Stimulated activated naive CD8-positive, alpha-beta T cell treated with anti-CD3 and anti-CD28 coated beads, Interleukin-15, Interleukin-2, amounts not matched to agents 100 ng/mL and 50 ng/mL, for 24 hours (primary cell): ENCODE measurements at regions not wholly inside any gene's neighbourhood (a gene's known extent, or its start where the extent isn't known, plus 50 kb on each side); places are given as distances from the start of the nearest gene placed in this dataset.

ENCODE experiments used
- H3K27ac Mint-ChIP-seq: one replicate; pipeline ENCODE4 v1.8.0; 2021; ENCODE audit warnings: mild to moderate bottlenecking, mixed read lengths
- H3K27me3 Mint-ChIP-seq: one replicate; pipeline ENCODE4 v1.8.0; 2021; ENCODE audit warnings: mixed read lengths
- H3K36me3 Mint-ChIP-seq: one replicate; pipeline ENCODE4 v1.8.0; 2021; ENCODE audit warnings: low read depth, mixed read lengths
- H3K4me1 Mint-ChIP-seq: one replicate; pipeline ENCODE4 v1.8.0; 2021; ENCODE audit warnings: low read depth, mixed read lengths
- H3K4me3 Mint-ChIP-seq: one replicate; pipeline ENCODE4 v1.8.0; 2021; ENCODE audit warnings: mild to moderate bottlenecking, mixed read lengths
- H3K9me3 Mint-ChIP-seq: one replicate; pipeline ENCODE4 v1.8.0; 2021; ENCODE audit warnings: mixed read lengths

DNA sequence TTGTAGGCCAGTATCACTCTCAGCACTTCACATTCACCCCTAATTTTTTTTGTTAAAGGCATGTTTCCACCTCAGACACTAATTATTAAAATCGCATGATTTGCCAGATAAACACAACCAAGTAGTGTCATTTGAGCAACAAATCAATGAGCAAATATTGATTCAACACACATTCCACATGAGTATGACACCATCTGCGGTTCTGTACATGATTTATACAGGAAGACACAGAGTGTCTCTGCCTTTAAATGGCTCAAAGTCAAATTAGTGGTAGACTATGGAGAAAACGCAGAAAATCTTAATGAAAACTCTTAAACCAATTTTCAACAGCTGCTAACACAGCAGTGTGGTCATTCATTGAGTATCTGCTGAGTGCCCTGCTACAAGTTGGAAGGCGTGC lies 300.2 kb downstream of the SOX4 start:
- Mint-ChIP-seq H3K4me1 (no peaks in the 10 kb centered on the region), H3K27ac (no peak overlapping the region), H3K27me3 (no peaks in the 10 kb centered on the region), H3K9me3 (peaks cover 3% of the 10 kb centered on the region), H3K4me3 (no peak overlapping the region), H3K36me3 (no peaks in the 10 kb centered on the region)

DNA sequence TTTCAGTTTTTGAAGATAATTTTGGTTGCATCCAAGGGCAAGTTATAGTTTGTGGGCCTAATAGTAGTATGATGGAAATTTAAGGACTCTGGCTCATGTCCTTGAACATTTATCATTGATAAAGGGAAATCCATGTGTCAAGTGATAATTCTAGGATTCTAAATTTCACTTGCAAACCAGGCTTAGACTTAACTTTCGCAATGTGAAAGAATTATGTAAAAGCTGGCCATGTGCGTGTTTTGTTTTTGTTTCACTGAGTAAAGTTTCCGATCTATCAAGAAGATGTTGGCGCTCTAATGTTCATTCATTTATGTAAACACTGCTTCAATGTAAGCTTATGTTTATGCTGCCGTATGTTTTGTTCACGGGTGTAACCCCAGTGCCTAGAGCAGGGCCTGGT lies 302.0 kb downstream of the SOX4 start:
- Mint-ChIP-seq H3K4me1 (no peaks in the 10 kb centered on the region), H3K9me3 (peaks cover 5% of the 10 kb centered on the region), H3K36me3 (no peaks in the 10 kb centered on the region), H3K27me3 (no peaks in the 10 kb centered on the region), H3K27ac (no peak overlapping the region), H3K4me3 (no peak overlapping the region)

DNA sequence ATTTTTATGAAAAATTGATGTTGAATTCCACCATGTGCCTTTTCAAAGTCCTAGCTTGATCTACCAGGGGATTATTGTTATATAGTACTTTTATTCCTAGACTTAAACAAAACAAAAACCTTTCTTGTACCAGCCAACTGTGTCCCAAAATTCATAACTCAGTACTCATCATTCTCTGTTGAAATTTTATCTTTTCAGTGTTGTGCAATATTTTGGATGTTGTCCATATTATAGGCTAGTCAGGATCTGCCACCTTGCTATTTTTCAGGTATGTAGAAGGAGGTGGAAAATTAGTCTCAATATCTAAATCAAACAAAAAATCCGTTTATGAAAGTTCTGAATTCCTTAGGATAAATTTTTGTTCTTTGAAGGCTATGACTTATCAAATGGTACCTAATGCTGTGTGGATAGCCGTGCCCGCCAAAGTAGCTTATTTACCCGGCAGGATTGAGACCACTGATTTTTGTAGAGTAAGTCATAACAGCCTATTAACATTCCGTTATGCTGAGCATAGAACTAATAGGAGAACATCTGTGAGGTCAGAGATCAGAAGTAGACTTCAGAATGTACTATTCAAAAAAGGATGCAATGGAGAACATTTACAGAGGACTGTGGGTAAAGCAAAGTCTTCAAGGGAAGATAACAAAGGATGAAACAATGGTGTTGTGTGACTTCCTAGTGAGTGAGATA lies 304.7 kb downstream of the SOX4 start:
- H3K4me3 Mint-ChIP-seq = no peak overlapping the region
- H3K36me3 Mint-ChIP-seq = no peaks in the 10 kb centered on the region
- H3K4me1 Mint-ChIP-seq = no peaks in the 10 kb centered on the region
- H3K27ac Mint-ChIP-seq = no peak overlapping the region
- H3K9me3 Mint-ChIP-seq = peaks cover 7% of the 10 kb centered on the region
- H3K27me3 Mint-ChIP-seq = no peaks in the 10 kb centered on the region

DNA sequence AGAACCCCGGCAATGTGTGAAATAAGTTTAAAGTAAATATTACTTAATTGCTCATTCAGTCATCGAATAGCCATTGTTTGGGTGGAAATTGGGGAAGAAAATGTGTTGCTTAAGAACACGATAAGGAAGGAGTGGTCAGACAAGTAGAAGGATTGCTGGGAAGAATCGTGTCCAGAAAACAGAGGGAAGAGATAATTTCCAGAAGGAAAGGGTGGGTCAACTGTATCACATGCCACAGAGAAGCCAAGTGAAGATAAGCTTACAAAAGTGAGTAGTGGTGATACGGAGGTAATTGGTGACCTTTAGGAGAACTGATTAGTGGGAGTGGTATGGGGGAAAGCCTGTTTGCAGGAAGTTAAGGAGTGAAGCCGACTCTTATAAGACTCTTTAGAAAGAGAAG lies 306.2 kb downstream of the SOX4 start:
- Mint-ChIP-seq H3K9me3 (peaks cover 7% of the 10 kb centered on the region), H3K4me1 (no peaks in the 10 kb centered on the region), H3K27me3 (no peaks in the 10 kb centered on the region)

DNA sequence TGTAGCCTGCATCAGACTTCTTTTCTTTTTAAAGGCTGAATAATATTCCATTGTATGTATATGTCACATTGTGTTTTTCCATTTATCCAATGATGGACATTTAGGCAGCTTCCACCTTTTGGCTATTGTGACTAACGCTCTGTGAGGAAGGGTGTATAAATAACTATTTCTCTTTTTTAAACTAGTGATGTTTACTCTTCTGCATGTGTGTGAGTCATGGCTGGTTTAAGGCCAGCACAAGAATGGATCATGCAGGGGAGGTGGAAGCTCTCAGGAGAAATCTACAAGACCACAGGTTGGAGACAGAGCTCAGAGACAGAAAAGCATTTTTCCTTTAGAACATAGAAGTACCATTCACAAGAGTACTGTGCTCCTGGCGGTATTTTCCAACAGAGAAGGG lies 307.2 kb downstream of the SOX4 start:
- H3K4me3 Mint-ChIP-seq = no peak overlapping the region
- no peaks in the 10 kb centered on the region for H3K27me3 Mint-ChIP-seq

More for the DNA sequence above, 306.2 kb downstream of the SOX4 start:
- no peak overlapping the region for H3K27ac Mint-ChIP-seq
- no peaks in the 10 kb centered on the region for H3K36me3 Mint-ChIP-seq
- H3K4me3 Mint-ChIP-seq = no peak overlapping the region

DNA sequence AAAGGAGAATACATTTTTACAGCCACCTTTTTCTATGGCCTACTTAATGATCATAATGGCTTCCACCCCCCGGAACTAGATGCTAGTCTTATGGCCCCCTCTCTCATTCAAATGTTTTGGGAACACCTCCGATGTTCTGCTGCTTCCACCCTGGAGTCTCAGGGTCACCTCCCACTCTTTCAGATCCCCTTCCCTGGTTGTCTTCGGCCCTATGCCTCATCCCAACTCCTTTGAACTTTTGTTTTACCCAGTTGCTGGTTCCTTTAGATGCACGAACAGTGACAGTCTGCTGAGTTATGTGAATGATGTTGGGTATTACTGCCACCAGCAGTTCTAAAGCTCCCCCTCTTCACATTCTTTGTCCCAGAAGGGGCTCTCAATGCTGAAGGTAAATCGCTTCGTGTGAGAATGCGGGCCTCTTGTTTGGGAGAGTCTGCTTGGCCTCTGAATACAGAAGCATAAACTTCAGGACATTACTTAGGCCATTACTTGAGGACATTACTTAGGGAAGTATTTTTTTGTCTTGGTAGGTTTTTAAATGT lies 309.1 kb downstream of the SOX4 start:
- H3K4me3 Mint-ChIP-seq = no peak overlapping the region
- H3K27me3 Mint-ChIP-seq = no peaks in the 10 kb centered on the region
- H3K4me1 Mint-ChIP-seq = no peaks in the 10 kb centered on the region
- no peaks in the 10 kb centered on the region for H3K36me3 Mint-ChIP-seq
- H3K27ac Mint-ChIP-seq = no peak overlapping the region
- H3K9me3 Mint-ChIP-seq = peaks cover 4% of the 10 kb centered on the region

More for the DNA sequence above, 307.2 kb downstream of the SOX4 start:
- Mint-ChIP-seq H3K36me3 (no peaks in the 10 kb centered on the region), H3K9me3 (peaks cover 6% of the 10 kb centered on the region), H3K4me1 (no peaks in the 10 kb centered on the region), H3K27ac (no peak overlapping the region)

DNA sequence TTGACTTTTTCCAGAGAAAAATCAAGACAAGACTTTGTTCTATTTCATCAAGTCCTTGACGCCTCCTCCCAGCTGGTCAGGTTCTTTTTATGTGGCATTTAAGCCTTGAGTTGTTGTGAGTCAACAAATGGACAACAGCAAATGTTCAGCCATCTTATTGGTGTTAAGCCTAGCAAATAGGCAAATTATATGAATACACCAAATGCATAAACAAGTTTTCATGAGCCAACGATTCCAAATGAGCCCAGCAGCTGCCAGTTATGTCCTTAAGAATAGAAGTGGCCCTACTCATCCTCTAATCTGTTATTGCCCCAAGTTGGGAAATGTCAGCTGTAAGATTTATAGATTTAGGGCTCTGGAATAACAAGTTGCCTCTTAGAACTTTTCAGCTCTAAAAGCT lies 312.0 kb downstream of the SOX4 start:
- no peak overlapping the region for H3K4me3 Mint-ChIP-seq
- H3K4me1 Mint-ChIP-seq = no peaks in the 10 kb centered on the region
- no peaks in the 10 kb centered on the region for H3K27me3 Mint-ChIP-seq
- H3K36me3 Mint-ChIP-seq = no peaks in the 10 kb centered on the region
- no peak overlapping the region for H3K27ac Mint-ChIP-seq
- H3K9me3 Mint-ChIP-seq = peaks cover 2% of the 10 kb centered on the region

DNA sequence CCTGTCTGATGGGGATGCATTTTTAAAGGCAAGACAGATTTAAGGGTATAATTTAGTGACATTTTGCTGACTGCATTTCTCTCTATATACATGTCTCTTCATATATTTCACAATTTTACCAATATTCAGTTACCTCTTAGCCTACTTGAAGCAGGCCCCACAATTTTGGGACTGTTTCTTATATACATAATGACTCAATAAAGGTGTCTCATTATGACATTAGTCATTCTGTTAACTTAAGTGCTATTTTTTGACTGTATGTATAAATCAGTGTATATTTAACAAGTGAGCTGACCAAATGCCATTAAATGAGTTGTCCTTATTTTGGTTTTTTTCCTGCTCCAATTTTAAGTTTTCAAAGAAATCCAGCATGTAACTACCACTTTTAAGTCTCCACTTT lies 313.3 kb downstream of the SOX4 start:
- Mint-ChIP-seq H3K27ac (no peak overlapping the region), H3K9me3 (no peaks in the 10 kb centered on the region), H3K4me1 (no peaks in the 10 kb centered on the region), H3K4me3 (no peak overlapping the region), H3K27me3 (no peaks in the 10 kb centered on the region), H3K36me3 (no peaks in the 10 kb centered on the region)

DNA sequence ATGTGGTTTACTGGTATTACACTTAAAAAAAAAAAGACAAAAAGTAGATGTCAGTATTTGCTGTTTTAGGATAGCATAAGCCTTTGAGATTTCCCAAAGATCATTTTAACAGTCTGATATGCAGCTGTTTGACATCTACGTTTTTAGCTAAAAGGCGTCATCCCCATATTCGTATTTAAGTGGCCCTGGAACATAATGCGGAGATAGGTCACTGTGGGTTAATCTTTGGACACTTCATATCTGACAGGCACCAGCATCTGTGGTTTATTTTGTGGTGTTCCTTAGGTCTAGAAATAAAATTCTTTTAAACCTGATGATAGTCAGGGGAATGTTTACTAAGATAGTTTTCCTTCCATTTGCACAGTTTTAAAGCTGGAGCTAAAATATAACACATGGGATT lies 313.7 kb downstream of the SOX4 start:
- Mint-ChIP-seq H3K9me3 (no peaks in the 10 kb centered on the region), H3K27ac (no peak overlapping the region), H3K27me3 (no peaks in the 10 kb centered on the region), H3K4me3 (no peak overlapping the region), H3K36me3 (no peaks in the 10 kb centered on the region), H3K4me1 (no peaks in the 10 kb centered on the region)

DNA sequence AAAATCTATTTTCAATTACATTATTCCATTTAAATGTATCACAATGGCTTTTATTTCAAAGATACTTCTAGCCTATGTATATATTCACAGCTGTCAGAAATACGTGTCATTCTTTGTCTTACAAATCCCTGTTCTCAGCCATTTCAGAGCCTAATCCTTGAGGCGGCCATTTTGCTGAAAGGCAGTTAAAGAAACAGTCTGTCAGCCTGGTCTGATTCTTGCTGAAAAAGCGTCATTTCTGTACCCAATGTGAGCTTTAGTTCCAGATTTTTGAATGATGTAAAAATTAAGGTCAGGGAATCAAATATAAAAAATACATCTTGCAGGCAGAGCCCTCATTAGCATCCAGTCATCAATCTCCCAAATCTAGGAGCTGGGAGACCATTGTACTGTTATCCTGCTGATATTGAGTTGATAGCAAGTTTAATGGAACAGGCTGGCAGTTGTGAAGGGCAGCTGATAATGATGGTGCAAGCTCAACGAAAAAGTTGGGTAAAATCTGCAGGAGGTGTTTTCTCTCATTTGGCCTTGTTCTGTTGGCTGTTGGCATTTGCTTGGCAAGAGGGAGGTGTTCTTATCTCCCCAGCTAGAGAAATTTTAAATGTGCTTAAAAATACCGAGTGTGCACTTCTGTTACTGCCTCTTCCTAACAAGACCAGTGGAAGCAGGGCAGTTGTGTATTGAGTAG lies 314.8 kb downstream of the SOX4 start:
- H3K4me1 Mint-ChIP-seq = no peaks in the 10 kb centered on the region
- no peaks in the 10 kb centered on the region for H3K27me3 Mint-ChIP-seq
- no peaks in the 10 kb centered on the region for H3K9me3 Mint-ChIP-seq
- H3K27ac Mint-ChIP-seq = no peak overlapping the region
- H3K36me3 Mint-ChIP-seq = no peaks in the 10 kb centered on the region
- H3K4me3 Mint-ChIP-seq = no peak overlapping the region

DNA sequence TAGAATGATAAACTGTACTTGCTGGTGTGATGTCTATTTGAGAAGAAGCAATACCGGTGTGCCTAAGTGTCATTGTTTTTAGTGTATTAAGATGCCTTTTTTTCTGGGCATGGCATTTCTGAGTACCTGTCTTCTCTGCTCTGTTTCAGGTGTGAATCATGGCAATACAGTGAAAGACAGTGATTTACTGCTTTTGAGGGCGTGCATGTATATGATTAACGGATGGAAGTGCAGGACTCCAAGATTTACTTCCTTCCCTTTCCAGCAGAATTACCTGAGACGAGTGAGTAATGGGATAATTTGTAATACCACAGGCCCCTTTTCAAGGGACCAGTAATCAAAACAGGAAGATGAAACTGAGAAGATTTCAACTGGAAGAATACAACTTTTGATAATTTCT lies 315.8 kb downstream of the SOX4 start:
- H3K27me3 Mint-ChIP-seq = no peaks in the 10 kb centered on the region
- no peak overlapping the region for H3K27ac Mint-ChIP-seq
- H3K4me3 Mint-ChIP-seq = no peak overlapping the region
- no peaks in the 10 kb centered on the region for H3K4me1 Mint-ChIP-seq
- H3K9me3 Mint-ChIP-seq = no peaks in the 10 kb centered on the region
- H3K36me3 Mint-ChIP-seq = no peaks in the 10 kb centered on the region

DNA sequence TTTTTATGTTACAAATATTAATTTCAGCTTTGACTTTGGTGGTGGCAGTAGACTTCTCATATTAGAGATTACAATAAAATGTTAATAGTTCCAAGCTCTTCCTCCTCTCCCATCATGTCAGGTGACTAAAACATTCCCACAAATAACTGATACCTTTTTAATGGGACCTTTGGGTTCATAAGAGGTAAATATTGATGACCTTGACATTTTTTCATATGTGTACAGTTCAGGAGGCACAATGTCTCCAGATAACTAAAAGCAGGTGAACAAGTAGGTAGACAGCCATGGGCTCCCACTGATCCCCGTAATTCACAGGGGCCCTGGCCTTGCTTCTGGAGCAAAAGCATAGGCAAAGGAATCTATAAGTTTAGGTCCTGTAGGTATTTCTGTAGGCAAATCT lies 317.7 kb downstream of the SOX4 start:
- Mint-ChIP-seq H3K27ac (no peak overlapping the region), H3K9me3 (no peaks in the 10 kb centered on the region), H3K4me3 (no peak overlapping the region), H3K36me3 (no peaks in the 10 kb centered on the region), H3K27me3 (no peaks in the 10 kb centered on the region), H3K4me1 (peaks cover 6% of the 10 kb centered on the region)

DNA sequence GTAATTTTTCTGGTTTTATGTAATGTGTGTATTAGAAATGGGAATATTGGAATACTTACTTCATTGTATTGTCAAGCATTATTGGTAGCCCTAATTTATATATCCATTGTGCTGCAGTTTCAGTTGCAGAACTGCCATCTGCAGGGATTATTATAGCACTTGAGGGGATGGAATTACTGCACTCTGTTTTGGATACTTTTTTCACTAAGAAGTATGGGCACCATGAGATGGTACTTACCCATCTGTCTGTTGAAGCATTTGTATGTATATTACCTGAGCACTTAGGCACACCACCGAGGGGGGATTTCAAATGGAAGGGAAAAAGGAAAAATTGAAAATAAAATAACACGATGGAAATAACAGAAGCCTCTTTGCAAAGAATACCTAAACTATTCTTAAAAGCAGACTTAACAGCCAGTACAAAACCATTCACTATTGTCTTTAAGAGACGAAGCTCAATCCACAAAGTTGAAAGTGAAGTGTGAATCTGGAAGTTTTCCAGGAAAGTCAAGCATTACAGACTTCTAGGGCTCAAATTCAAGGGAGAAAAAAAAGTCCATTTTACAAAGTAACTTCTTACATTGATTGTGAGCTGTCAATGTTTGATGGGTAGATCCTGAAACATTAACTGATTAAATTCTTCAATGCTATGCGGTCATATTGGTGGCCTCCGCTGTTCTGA lies 318.7 kb downstream of the SOX4 start:
- Mint-ChIP-seq H3K36me3 (no peaks in the 10 kb centered on the region), H3K27ac (no peak overlapping the region), H3K27me3 (no peaks in the 10 kb centered on the region), H3K4me1 (peaks cover 6% of the 10 kb centered on the region), H3K9me3 (no peaks in the 10 kb centered on the region), H3K4me3 (no peak overlapping the region)

DNA sequence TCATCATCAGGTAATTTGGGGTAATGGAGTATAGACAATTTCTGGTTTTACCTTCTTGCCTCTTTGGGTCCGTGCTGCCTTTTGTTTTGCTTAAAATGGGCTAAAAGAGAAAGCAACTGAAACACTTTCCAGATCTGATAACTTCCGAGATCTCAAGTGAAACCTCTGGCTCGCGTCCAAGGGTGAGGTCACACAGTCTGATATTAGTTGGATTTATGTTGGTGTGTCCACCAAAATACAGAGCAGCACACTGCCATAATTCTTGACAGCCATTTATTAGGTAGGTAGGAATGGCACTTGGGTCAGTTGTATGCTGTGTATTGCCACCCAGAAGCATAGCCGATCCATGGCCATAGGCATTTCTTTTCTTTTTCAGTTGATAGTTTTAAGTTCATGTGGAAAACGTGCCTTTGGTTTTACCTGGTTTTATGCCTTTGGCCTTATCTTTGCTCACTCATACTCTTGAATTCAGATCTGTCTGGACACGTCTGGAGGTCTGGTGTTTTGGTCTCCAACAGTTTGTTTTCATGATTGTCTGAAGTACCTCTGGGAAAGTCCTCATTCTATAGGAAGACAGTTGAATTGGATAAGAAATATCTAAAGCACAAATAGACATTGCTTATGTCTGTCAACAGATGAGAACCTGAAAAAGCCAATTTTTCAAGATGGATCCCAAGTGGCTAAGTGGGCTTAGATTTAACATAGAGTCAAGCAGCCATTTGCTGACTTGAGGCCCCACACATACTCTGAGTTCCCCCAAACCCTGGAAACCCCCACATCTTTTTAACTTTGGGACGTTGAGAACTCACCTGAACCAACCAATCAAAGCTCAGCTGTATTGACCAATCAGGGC lies 320.8 kb downstream of the SOX4 start:
- Mint-ChIP-seq H3K4me1 (peaks cover 6% of the 10 kb centered on the region), H3K27me3 (no peaks in the 10 kb centered on the region), H3K9me3 (no peaks in the 10 kb centered on the region), H3K4me3 (peak overlapping the region; percentile 48), H3K36me3 (no peaks in the 10 kb centered on the region), H3K27ac (no peak overlapping the region)
